NCI-H2196 (cell line): ENCODE measurements at regions not wholly inside any gene's neighbourhood (a gene's known extent, or its start where the extent isn't known, plus 50 kb on each side); places are given as distances from the start of the nearest gene placed in this dataset.
"Not testable (repeated sequence)": the region's sequence is repeated elsewhere in the genome, so short reads cannot be mapped to it uniquely, and the experiment has no call there.

Experiments used
- DNase-seq: peaks from one replicate; lab custom pipeline; 2025; ENCODE audit not compliant: unreplicated experiment; lab: John Stamatoyannopoulos, UW

DNA sequence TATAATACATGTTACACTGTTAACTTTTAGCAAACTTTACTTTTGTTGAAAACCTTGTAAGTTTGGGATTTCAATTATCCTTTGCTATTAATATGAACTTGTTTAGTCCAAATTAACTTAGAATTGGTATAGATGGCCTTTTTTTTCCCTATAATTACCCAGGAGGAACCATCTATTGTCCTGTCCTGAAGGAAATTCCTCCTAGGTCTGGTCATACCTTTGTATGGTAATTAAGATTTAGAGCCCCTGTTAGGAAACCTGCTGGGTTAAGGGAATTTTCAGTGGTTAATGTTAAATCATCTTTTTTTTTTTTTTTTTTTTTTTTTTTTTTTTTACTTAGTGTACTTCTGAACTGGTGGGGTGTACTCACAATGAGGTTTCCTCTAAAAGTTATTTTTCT lies 2159.8 kb downstream of the TP53TG3F start:
- DNase-seq = not testable (repeated sequence)

- DNase-seq = no peak
Measured at GRCh38 chr16:35626041-35626440, 2166.6 kb downstream of the TP53TG3F start.

GRCh38 chr16:35628976-35629375 lies 2169.6 kb downstream of the TP53TG3F start:
- no peak for DNase-seq

GRCh38 chr16:35631261-35631945 lies 2172.0 kb downstream of the TP53TG3F start:
- no peak for DNase-seq

GRCh38 chr16:35636480-35637230 lies 2177.2 kb downstream of the TP53TG3F start:
- DNase-seq = no peak

DNA sequence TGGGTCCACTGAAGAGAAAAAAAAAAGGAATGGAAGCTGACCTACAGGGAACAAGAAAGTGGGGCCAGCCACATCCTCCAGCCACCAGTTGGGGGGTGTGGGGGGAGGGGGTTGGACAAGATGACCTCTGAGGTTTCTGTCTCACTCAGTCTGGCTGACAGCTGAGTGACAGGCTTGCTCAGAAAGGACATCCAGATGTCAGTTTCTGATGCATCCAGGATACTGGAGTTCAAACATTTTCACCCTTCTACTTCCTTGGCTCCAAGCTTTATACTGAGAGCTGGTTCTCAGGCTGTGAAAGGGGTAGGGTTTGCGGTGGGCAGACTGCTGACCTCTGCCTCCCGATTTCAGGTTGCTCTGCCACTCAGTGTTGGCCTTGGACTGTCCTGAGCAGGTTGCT lies 2178.3 kb downstream of the TP53TG3F start:
- DNase-seq = no peak

GRCh38 chr16:35639233-35640205 lies 2180.1 kb downstream of the TP53TG3F start:
- no peak for DNase-seq

DNA sequence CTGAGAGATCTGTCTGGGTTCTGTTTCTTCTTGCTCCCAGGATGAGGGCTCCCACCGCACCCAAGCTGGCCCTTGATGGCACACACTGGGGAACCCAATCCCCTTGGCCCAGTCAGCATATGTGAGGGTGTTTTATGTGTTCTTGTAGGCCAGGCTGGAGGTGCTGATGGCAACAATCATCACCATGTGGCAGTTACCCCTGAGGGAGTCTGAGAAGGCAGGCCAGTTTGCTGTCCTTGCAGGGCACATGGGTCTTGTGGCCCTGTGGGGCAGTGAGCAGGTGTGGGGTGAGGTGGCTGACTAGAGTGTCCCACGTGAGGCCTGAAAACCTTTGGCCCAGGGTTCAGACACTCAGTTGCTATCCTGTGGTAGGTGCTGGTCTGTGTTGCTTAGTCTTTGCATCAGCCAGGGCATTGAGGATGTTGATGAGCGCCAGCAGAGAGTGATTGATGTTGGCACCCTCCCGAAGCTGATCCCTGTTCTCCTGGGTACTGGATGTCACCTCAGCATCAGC lies 2183.0 kb downstream of the TP53TG3F start:
- DNase-seq = no peak

GRCh38 chr16:35651841-35652240 lies 2192.4 kb downstream of the TP53TG3F start:
- DNase-seq = no peak

DNA sequence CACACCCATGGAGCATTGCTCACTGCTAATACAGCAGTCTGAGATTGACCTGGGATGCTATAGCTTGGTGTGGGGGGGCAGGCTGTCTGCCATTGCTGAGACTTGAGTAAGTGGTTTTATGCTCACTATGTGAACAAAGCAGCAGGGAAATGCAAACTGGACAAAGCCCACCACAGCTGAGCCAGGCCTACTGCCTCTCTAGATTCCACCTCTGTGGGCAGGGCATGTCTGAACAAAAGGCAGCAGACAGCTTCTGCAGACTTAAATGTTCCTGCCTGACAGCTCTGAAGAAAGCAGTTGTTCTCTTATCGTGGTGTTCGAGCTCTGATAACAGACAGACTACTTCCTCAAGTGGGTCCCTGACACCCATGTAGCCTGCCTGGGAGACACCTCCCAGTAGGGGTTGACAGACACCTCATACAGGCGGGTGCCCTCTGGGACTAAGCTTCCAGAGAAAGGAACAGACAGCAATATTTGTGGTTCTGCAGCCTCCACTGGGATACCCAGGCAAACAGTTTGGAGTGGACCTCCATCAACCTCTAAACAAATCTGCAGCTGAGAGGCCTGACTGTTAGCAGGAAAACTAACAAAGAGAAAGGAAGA lies 2204.8 kb downstream of the TP53TG3F start:
- DNase-seq = no peak

- no peak for DNase-seq
Measured at GRCh38 chr16:35685085-35685484, 2225.7 kb downstream of the TP53TG3F start.

DNA sequence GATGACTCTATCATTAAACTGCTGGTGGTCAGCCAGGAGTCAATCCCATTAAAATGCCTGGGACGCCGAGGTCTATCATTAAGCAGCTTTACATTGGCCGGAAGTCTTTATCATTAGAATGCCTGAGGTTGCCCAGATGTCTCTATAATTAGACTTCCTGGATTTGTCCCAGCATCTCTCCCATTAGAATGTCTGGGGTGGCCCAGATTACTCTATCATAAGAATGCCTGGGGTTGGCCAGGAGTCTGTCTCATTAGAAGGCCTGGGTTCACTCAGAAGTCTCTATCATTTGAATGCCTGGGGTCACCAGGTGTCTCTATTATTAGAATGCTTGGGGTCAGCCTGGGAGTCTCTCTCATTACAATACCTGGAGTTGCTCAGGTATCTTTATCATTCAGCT lies 2227.2 kb downstream of the TP53TG3F start:
- DNase-seq = no peak

DNA sequence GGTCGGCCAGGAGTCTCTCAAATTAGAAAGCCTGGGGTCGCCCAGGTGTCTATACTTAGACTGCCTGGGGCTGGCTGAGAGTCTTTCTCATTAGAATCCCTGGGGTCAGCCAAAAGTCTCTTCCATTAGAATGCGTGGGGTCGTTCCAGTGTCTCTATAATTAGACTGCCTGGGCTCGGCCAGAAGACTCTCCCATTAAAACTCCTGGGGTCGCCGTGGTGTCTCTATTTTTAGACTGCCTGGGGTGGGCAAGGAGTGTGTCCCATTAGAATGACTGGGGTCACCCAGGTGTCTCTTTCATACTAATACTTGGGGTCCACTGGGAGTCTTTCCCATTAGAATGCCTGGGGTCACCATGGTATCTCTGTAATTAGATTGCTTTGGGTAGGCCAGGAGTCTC lies 2227.7 kb downstream of the TP53TG3F start:
- DNase-seq = no peak

GRCh38 chr16:35687781-35688180 lies 2228.4 kb downstream of the TP53TG3F start:
- DNase-seq = no peak

GRCh38 chr16:35689764-35690163 lies 2230.4 kb downstream of the TP53TG3F start:
- no peak for DNase-seq

GRCh38 chr16:35690413-35690812 lies 2231.0 kb downstream of the TP53TG3F start:
- DNase-seq = no peak

GRCh38 chr16:35691057-35691456 lies 2231.6 kb downstream of the TP53TG3F start:
- no peak for DNase-seq

DNA sequence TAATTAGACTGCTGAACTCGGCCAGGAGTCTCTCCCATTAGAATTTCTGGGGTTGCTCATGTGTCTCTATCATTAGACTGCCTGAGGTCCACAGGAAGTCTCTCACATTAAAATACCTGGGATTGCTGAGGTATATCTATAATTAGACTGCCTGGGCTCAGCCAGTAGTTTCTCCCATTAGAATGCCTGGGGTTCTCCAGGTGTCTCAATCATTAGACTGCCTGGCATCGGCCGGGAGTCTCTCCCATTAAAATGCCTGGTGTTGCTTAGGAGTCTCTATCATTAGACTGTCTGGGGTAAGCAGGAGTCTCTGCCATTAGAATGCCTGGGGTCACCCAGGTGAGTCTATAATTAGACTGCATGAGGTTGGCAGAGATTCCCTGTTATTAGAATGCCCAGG lies 2233.4 kb downstream of the TP53TG3F start:
- DNase-seq = no peak

GRCh38 chr16:35706901-35707300 lies 2247.5 kb downstream of the TP53TG3F start:
- no peak for DNase-seq

DNA sequence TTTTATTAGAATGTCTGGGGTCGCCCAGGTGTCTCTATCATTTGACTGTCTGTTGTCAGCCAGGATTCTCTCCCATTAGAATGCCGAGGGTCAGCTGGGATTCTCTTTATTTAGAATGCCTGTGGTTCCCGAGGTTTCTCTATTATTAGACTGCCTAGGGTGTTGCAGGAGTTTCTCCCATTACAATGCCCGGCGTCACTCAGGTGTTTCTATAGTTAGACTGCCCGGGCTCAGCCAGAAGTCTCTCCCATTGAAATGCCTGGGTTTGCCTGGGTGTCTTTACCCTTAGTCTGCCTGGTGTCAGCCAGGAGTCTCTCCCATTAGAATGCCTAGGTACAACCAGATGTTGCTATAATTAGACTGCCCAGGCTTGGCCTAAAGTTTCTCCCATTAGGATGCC lies 2252.0 kb downstream of the TP53TG3F start:
- DNase-seq = no peak

DNA sequence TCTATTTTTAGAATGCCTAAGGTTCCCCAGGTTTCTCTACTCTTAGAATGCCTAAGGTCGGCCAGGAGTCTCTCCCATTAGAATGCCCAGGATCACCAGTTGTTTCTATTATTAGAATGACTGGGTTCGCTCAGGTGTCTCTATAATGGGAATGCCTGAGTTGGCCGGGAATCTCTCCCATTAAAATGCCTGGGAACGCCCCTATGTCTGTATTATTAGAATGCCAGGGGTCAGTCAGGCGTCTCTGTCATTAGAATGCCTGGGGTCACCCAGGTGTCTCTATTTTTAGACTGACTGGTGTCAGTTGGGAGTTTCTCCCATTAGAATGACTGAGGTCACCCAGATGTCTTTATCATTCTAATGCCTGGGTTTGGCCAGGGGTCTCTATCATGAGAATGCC lies 2252.5 kb downstream of the TP53TG3F start:
- DNase-seq = no peak
